Epidermal melanocyte (primary cell): ENCODE measurements at regions not wholly inside any gene's neighbourhood (a gene's known extent, or its start where the extent isn't known, plus 50 kb on each side); places are given as distances from the start of the nearest gene placed in this dataset.

Source experiments
- DNase-seq: peaks from one replicate; pipeline ENCODE4 v3.0.0; 2011; ENCODE audit warnings: low spot score; ENCODE audit not compliant: insufficient read length

DNA sequence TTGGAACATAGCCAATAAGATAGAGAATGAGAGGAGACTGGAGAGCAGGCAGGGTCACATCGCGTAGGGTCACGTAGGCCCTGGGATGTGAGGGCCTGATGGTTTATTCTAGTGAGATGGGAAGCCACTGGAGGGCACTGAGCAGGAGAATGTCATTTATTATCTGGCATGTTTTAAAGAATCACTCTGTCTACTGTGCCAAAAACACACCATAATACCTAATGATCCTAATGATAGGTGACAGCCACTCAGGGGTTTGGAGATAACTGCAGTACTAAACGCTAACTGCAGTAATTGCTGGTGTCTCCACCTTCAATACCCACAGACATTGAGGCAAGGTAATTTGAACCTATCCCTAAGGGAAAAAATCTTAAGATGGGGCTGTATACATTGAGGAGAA lies 185.4 kb downstream of the TTLL7 start:
- no peak for DNase-seq

GRCh38 chr1:83810144-83810543 lies 188.8 kb downstream of the TTLL7 start:
- no peak for DNase-seq

DNA sequence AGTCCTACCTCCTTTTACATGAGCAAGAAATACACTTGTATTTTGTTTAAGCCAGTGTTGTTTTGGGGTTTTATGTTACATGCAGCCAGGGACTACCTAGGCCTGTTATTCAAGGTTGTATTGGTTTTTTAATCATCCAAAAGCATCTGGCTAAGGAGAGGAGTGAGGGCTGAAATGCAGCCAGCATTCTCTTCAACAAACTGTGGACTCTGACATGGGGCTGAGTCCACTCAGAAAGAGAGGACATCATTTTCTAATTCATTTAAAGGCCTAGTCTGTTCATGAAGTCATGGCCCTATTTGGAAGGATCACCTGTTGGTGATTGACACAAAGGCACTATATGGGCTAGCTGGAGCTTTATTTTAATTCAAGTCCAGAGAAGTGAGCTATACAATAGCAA lies 190.4 kb downstream of the TTLL7 start:
- DNase-seq = no peak

- no peak for DNase-seq
These were observed 191.1 kb downstream of the TTLL7 start for GRCh38 chr1:83807821-83808220.

- no peak for DNase-seq
These were observed 191.7 kb downstream of the TTLL7 start for GRCh38 chr1:83807231-83807630.

GRCh38 chr1:83805921-83806320 lies 193.0 kb downstream of the TTLL7 start:
- DNase-seq = no peak

DNA sequence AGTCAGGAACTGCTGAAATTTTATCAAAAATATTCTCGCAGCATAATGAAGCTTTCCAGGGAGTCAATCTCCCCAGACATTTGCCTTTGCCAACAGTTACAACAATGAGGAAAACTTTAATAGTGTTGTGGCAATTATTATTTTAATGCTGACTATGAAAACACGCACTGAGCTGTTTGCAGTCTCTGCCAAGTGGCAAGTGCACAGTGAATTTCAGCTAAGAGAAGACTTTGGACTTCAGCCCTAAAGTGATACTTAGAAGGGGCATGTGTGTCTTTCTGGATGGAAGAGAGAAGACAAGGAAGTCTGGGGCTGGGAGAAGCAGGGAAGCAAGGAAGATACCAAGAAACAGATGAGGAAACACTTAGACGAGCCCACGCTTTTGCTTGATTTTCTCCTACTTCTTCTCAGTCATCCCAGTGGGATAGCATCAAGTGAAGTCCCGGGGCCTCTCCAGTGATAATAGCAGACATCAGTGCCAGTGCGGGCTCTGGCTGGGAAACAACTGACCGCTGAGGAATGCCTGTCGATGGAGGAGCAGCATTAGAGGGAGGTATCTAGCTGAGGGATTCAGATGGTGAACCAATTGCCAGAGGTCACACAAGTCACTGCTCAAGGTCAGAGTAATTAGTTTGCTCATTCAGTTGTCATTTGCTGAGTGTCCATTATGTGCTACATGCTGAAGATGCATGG lies 196.3 kb downstream of the TTLL7 start:
- no peak for DNase-seq

GRCh38 chr1:83802023-83802422 lies 196.9 kb downstream of the TTLL7 start:
- no peak for DNase-seq

DNA sequence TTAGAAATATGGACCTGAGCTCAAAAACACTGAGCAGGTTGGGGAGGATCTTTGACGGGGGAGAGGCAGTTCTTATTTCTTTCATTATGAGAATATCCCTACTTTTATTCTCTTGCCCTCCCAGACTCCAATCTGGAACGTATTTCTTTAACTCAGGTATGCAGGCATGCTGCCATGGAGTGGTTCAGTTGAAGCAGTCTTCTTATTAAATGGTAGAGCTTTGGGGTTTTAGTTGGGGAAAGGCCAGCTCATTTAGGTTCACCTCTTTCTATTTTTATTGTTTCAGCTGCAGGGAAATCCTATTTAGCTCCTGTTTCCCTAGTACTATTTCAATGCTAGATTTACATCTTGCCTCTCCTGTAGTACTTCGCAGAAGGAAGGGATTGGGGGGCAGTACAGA lies 198.9 kb downstream of the TTLL7 start:
- no peak for DNase-seq

DNA sequence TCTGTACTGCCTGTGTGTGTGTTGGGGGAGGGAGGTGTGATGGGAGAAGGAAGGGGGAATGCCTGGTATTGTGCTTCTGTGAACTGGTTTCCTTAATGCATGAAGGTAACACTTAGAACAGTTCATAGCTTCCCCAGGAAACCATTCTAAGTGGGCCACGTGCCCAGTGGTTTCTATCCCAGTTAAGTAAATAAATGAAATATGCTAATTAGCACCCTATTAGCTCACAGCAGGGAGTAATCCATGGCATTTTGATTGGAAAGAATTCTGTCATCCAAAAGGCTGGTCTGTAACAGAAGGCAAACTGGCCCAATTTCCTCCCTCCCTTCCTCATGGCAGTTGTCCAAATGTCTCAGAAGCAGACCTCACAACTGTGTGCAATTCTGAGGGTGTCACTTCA lies 199.3 kb downstream of the TTLL7 start:
- no peak for DNase-seq

DNA sequence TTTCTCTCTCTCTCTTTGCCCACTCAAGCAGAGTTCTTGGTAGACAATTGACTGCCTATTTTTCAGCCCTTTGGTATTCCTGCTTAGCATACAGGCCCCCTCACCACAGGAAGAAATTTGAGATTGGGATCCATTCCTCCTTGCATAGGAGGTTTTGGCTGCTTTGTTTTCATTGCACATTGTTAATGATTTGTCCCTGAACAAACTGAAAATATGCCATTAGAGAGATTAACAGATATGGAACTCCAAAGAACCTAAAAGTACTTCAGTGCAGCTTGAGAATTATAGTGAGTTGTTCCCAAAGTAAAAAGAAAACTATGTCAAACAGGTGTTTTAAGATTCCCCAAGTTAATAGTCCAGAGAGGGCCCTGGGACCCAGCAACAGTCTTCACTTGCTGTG lies 200.0 kb downstream of the TTLL7 start:
- DNase-seq = no peak

DNA sequence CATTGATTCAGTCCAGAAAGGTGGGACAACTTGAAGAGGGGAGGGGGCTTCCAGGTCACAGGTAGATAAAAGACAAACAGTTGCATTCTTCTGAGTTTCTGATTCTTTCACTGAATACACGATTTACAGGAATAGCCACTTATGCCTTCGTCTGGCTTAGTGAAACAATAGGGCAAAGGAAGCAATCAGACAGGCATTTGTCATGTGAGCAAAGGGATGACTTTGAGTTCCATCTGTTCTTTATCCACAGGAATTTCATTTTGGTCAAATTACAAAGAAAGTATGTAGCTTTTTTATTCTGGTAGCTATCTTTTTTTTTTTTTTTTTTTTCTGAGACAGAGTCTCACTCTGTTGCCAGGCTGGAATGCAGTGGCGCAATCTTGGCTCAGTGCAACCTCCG lies 202.5 kb downstream of the TTLL7 start:
- no peak for DNase-seq

DNA sequence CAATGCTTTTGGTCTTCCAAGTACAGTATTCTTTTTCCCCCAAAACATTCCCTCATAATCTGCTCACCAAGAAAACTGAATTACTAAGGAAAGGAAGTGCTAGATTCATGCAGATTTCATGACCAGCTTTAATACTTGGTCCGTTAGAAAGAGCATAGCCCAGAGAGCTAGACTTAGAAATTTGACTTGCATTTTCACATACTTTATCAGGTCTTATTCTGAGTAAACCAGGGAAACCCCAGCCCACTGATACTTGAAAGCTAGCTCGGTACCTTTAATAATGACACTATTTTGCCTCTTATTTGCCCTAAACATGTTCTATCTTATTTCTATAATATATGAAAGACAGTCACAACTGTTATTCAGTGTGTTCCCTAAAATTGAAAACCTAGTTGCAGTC lies 204.5 kb downstream of the TTLL7 start:
- DNase-seq = no peak

DNA sequence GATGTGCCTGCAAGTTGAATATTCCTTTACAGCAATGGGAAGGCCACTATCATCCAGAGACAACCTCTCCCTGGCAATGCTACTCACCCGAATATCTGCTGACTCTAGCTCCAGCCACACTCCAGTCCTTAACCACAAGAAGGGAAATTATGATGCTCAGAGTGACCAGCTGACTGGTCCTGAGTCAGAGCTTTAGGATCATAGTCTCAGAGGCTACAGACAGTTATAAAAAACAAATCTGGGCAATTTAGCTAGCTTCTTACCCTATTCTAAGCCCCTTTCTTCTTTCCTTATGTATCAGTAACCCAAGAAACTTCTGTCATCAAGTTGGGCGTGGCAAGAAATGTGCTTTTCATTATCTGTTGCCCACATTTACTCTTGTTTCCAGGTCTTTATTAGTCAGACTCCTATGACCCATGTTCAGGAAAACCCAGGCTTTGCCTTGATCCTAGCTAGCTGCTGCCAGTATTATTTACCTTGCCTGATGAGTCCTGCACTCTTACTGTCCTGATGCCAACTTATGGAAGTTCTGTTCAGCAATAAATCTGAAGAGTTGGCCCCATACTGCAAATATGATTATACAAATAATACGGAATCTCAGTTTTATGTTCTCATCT lies 207.0 kb downstream of the TTLL7 start:
- no peak for DNase-seq

- DNase-seq = no peak
These were observed 208.5 kb downstream of the TTLL7 start for GRCh38 chr1:83790446-83790845.

GRCh38 chr1:83787246-83787998 lies 211.5 kb downstream of the TTLL7 start:
- DNase-seq = no peak

DNA sequence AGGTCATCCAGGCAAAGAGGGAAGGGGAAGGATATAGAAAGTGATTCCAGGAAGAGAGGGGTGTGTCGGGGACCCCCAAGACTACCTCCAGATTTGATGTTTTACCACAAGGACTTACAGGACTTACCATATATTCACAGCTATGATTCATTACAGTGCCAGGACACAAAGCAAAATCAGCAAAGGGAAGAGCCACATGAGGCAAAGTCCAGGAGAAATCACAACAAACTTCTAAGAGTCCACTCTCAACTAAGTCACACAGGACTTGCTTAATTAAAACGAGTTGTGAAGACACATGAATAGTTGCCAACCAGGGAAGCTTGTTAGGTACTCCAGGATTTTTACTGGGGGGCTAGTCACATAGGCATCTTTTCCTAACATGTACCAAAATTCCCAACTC lies 217.3 kb downstream of the TTLL7 start:
- no peak for DNase-seq

DNA sequence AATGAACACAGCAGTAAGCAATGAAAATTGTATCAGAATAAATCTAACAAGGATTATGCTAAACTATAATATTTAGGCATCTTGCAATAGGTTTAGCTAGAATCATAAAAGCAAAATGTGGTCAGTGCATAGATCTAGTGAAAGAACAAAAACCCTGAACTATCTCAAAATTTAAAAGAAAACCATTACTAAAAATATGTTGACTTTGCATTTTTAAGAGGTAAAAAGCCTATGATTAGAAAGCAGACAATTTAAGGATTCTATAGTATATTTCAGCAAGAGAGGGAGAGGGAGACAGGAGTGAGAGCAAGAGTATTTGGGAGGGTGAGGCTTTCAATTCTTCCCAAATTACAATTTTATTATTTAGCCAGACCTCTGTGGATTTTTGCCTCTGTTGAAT lies 219.4 kb downstream of the TTLL7 start:
- DNase-seq = no peak

DNA sequence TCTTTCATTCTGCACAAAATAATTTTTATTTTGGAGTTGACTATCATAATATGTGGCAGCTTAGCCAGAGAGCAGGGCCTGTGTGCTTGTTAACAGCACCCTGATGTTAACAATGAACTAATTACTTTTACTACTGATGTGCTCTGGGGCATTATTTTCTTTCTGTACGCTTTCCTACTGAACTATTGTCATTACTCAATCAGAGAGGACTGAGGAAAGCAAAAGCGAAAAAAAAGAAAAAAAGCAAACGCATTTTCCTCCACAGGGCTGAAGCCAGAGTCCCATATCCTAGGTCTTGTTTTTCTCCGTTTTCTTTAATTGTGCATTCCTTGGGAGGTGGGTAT lies 221.2 kb downstream of the TTLL7 start:
- no peak for DNase-seq

GRCh38 chr1:83776913-83777757 lies 221.8 kb downstream of the TTLL7 start:
- DNase-seq = no peak

- no peak for DNase-seq
These were observed 222.8 kb downstream of the TTLL7 start for GRCh38 chr1:83775977-83776603.
